Body of pancreas (tissue), 4 donors: ENCODE measurements at regions not wholly inside any gene's neighbourhood (a gene's known extent, or its start where the extent isn't known, plus 50 kb on each side); places are given as distances from the start of the nearest gene placed in this dataset.

Experiments
- ATAC-seq: fragments of 150-250 bp; one replicate; pipeline ENCODE4 v1.9.1; 2016
- DNase-seq, 4 donors: peaks; one replicate each; pipeline ENCODE4 v3.0.0-alpha.2; 2019
- H3K27ac ChIP-seq, 4 donors: fragments of 200-600 bp; sonication (generic); 1 replicate in 3 of 4; 2 replicates in 1 of 4; pipeline versions ENCODE4 v1.5.1 to v1.6.1; 2016 to 2019; ENCODE audit warnings: mild to moderate bottlenecking in 1 of 4, mixed read lengths in 1 of 4, moderate library complexity in 1 of 4
- H3K27me3 ChIP-seq, 2 donors: fragments of 200-600 bp; sonication (generic); one replicate each; pipeline ENCODE4 v1.6.0; 2016; ENCODE audit warnings: mild to moderate bottlenecking in 1 of 2
- H3K36me3 ChIP-seq, 2 donors: fragments of 200-600 bp; sonication (generic); replicated peaks in 1 of 2; 2 replicates each; pipeline ENCODE4 v1.5.1; 2016; ENCODE audit warnings: low read depth in 2 of 2; ENCODE audit not compliant: insufficient read depth in 1 of 2
- H3K4me1 ChIP-seq: fragments of 200-600 bp; sonication (generic); one replicate; pipeline ENCODE4 v1.6.0; 2016
- H3K4me3 ChIP-seq, 2 donors: fragments of 200-600 bp; sonication (generic); 1 replicate in 1 of 2; 2 replicates in 1 of 2; pipeline ENCODE4 v1.5.1; 2016 to 2019
- H3K9me3 ChIP-seq, 3 donors: fragments of 200-600 bp; sonication (generic); 1 replicate in 2 of 3; 2 replicates in 1 of 3; pipeline ENCODE4 v1.5.1; 2016
- CTCF ChIP-seq, 7 experiments: fragments of 450-650 bp in 4 of 7; fragments of 200-600 bp in 3 of 7; sonication (generic) in 3 of 7; IDR thresholded peaks; one replicate each; pipeline ENCODE4 v1.5.1; 2016 to 2019; ENCODE audit warnings: antibody characterized with exemption in 7 of 7
- POLR2A ChIP-seq, 3 donors: fragments of 450-650 bp; IDR thresholded peaks; one replicate each; pipeline ENCODE4 v1.6.1; 2016; ENCODE audit warnings: antibody characterized with exemption in 3 of 3, mild to moderate bottlenecking in 2 of 3
- WGBS, 2 donors: methylation state at CpG; one replicate each; pipeline ENCODE4 v1.1.5; 2017; 5-methylcytosine and 5-hydroxymethylcytosine counted together
- intact Hi-C: fragments of 100-400 bp; cut with DNase I; formaldehyde crosslinking; loops from one replicate; pipeline ENCODE4 v1.15.1; 2023

GRCh38 chr13:27327633-27328032 is 57.0 kb downstream of the RASL11A start:
- 83% methylated on average over 5 of the region's 5 CpGs for WGBS, 2 donors
- TF ChIP-seq CTCF (IDR thresholded peaks at IDR 0.05): no peak
- no peak for TF ChIP-seq POLR2A (IDR thresholded peaks at IDR 0.05)
- intact Hi-C loops: no loop called here
- no peak overlapping the region for H3K27ac ChIP-seq
- H3K4me1 ChIP-seq: no peaks in the 10 kb centered on the region
- no peak for ATAC-seq
- no peaks in the 10 kb centered on the region for H3K27me3 ChIP-seq
- H3K4me3 ChIP-seq: no peak overlapping the region
- H3K36me3 ChIP-seq: no peaks in the 10 kb centered on the region
- DNase-seq: no peak
- no peaks in the 10 kb centered on the region for H3K9me3 ChIP-seq

- Histone ChIP-seq H3K27ac (no peak overlapping the region), H3K27me3 (no peaks in the 10 kb centered on the region), H3K4me3 (no peak overlapping the region), H3K9me3 (no peaks in the 10 kb centered on the region), H3K36me3 (no peaks in the 10 kb centered on the region), H3K4me1 (no peaks in the 10 kb centered on the region)
- no peak for DNase-seq
- 21 to 44% methylated on average over 5 of the region's 5 CpGs for WGBS, 2 donors
- TF ChIP-seq CTCF (IDR thresholded peaks at IDR 0.05): no peak
- no peak for TF ChIP-seq POLR2A (IDR thresholded peaks at IDR 0.05)
- no peak for ATAC-seq
- intact Hi-C loops: no loop called here
Measured at GRCh38 chr13:27329210-27329609, 58.6 kb downstream of the RASL11A start.

GRCh38 chr13:27334774-27335435 is 64.3 kb downstream of the RASL11A start:
- Histone ChIP-seq H3K4me1 (no peaks in the 10 kb centered on the region), H3K9me3 (no peaks in the 10 kb centered on the region), H3K36me3 (no peaks in the 10 kb centered on the region), H3K4me3 (no peak overlapping the region), H3K27ac (no peak overlapping the region), H3K27me3 (no peaks in the 10 kb centered on the region)
- TF ChIP-seq POLR2A (IDR thresholded peaks at IDR 0.05) (no peak), CTCF (IDR thresholded peaks at IDR 0.05) (no peak)
- WGBS, 2 donors: 82 to 84% methylated on average over 13 of the region's 13 CpGs
- ATAC-seq: no peak
- intact Hi-C loops: no loop called here
- DNase-seq: no peak

- 53 to 58% methylated on average over 6 of the region's 6 CpGs for WGBS, 2 donors
- ATAC-seq: no peak
Measured at GRCh38 chr13:27336014-27336673, 65.5 kb downstream of the RASL11A start.

More at GRCh38 chr13:27336014-27336673, 65.5 kb downstream of the RASL11A start:
- no peak for TF ChIP-seq CTCF (IDR thresholded peaks at IDR 0.05)
- no peak for TF ChIP-seq POLR2A (IDR thresholded peaks at IDR 0.05)
- no peaks in the 10 kb centered on the region for H3K36me3 ChIP-seq
- no peaks in the 10 kb centered on the region for H3K27me3 ChIP-seq
- no peak overlapping the region for H3K4me3 ChIP-seq
- H3K9me3 ChIP-seq: no peaks in the 10 kb centered on the region
- no peak for DNase-seq
- H3K27ac ChIP-seq: no peak overlapping the region
- H3K4me1 ChIP-seq: no peaks in the 10 kb centered on the region
- intact Hi-C loops: no loop called here
